ENCODE measurements at regions not wholly inside any gene's neighbourhood (a gene's known extent, or its start where the extent isn't known, plus 50 kb on each side); places are given as distances from the start of the nearest gene placed in this dataset.

DNA sequence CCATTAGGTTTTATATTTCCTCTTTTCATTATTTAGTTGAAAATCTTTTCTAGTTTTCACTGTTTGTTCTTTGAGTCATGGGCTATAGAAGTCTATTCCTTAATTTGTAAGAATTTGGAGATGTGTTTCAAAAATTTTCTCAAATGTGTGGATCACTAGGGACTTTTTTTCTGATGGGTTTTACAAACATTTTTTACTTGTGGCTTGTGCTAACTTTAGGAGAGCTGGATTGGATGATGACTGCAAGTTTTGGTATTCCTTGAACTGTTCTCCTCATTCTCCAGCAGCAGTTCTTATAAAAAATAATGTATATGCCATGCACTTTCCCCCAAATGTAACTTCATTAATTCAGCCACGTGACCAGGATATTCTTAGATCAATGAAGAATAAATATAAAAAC, 94.7 kb upstream of the CWC22 start:
- Histone ChIP-seq H3K9ac (no peak overlapping the region), H3F3A (replicated peaks; ENCODE audit: insufficient read depth) (peaks cover 10% of the 10 kb centered on the region), H3K4me3 (ENCODE audit: low read depth in 2 of 2, low read length in 1 of 2) (no peak overlapping the region), H3K36me3 (replicated peaks in 1 of 2; ENCODE audit: control insufficient read depth in 1 of 2, insufficient read depth in 2 of 2, low read length in 1 of 2) (no peaks in the 10 kb centered on the region), H3K27ac (ENCODE audit: low read depth in 2 of 2, low read length in 1 of 2) (peak overlapping the region in 1 of 2 experiments; percentile 39; a peak in 2 of 4 replicates), H3K27me3 (ENCODE audit: insufficient read depth) (no peaks in the 10 kb centered on the region), H3K9me2 (no peaks in the 10 kb centered on the region), H3K9me3 (no peaks in the 10 kb centered on the region), H4K20me1 (ENCODE audit: insufficient read depth) (no peaks in the 10 kb centered on the region), H3K79me2 (ENCODE audit: insufficient read depth) (no peaks in the 10 kb centered on the region), H2AFZ (ENCODE audit: low read depth) (no peak overlapping the region), H3K4me1 (ENCODE audit: control insufficient read depth in 1 of 2, insufficient read depth in 2 of 2, low read depth in 1 of 2, low read length in 1 of 2) (no peaks in the 10 kb centered on the region), H3K4me2 (no peak overlapping the region)
- DNase-seq, result no peak
- 7% methylated on average over 1 of the region's 1 CpG for WGBS (ENCODE audit: low lambda C conversion rate)
- CTCF ChIA-PET, result no interaction called here
- no peak for TF ChIP-seq POLR2AphosphoS5 (IDR thresholded peaks at IDR 0.05; ENCODE audit: low read depth, low read length)
- TF ChIP-seq, protein P1, sequence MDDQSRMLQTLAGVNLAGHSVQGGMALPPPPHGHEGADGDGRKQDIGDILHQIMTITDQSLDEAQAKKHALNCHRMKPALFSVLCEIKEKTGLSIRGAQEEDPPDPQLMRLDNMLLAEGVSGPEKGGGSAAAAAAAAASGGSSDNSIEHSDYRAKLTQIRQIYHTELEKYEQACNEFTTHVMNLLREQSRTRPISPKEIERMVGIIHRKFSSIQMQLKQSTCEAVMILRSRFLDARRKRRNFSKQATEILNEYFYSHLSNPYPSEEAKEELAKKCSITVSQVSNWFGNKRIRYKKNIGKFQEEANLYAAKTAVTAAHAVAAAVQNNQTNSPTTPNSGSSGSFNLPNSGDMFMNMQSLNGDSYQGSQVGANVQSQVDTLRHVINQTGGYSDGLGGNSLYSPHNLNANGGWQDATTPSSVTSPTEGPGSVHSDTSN (IDR thresholded peaks at IDR 0.05), result no peak
- TF ChIP-seq MXI1 (IDR thresholded peaks at IDR 0.05; ENCODE audit: low read depth, low read length), result no peak
- TF ChIP-seq RCOR1 (IDR thresholded peaks at IDR 0.05; ENCODE audit: low read length), result no peak
- no peak for TF ChIP-seq FOXM1 (IDR thresholded peaks at IDR 0.05; ENCODE audit: low read depth)
- TF ChIP-seq ELF1 (IDR thresholded peaks at IDR 0.05), result no peak
- TF ChIP-seq TAF1 (IDR thresholded peaks at IDR 0.05; ENCODE audit: borderline replicate concordance, low read depth, low read length), result no peak
- no peak for TF ChIP-seq RFX5 (IDR thresholded peaks at IDR 0.05; ENCODE audit: low read length)
- TF ChIP-seq EZH2phosphoT487 (IDR thresholded peaks at IDR 0.05; ENCODE audit: borderline replicate concordance, low read depth), result no peak
- no peak for TF ChIP-seq RAD21 (IDR thresholded peaks at IDR 0.05; ENCODE audit: low read length)
- TF ChIP-seq USF1 (IDR thresholded peaks at IDR 0.05; ENCODE audit: borderline replicate concordance, low read depth), result no peak
- no peak for TF ChIP-seq GABPA (IDR thresholded peaks at IDR 0.05; ENCODE audit: low read depth)
- TF ChIP-seq SMC3 (IDR thresholded peaks at IDR 0.05; ENCODE audit: low read depth, low read length), result no peak
- no peak for TF ChIP-seq CHD2 (IDR thresholded peaks at IDR 0.05; ENCODE audit: low read length, partially characterized antibody)
- no peak for TF ChIP-seq IRF3 (IDR thresholded peaks at IDR 0.05; ENCODE audit: low read depth, low read length)
- TF ChIP-seq, protein P2, sequence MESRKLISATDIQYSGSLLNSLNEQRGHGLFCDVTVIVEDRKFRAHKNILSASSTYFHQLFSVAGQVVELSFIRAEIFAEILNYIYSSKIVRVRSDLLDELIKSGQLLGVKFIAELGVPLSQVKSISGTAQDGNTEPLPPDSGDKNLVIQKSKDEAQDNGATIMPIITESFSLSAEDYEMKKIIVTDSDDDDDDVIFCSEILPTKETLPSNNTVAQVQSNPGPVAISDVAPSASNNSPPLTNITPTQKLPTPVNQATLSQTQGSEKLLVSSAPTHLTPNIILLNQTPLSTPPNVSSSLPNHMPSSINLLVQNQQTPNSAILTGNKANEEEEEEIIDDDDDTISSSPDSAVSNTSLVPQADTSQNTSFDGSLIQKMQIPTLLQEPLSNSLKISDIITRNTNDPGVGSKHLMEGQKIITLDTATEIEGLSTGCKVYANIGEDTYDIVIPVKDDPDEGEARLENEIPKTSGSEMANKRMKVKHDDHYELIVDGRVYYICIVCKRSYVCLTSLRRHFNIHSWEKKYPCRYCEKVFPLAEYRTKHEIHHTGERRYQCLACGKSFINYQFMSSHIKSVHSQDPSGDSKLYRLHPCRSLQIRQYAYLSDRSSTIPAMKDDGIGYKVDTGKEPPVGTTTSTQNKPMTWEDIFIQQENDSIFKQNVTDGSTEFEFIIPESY (IDR thresholded peaks at IDR 0.05; ENCODE audit: borderline replicate concordance, low read depth), result no peak
- no peak for TF ChIP-seq EP300 (IDR thresholded peaks at IDR 0.05; ENCODE audit: borderline replicate concordance in 1 of 2, low read depth in 1 of 2, low read length in 1 of 2)
- TF ChIP-seq GATA2 (CRISPR knock-in tag; IDR thresholded peaks at IDR 0.05), result no peak
- no peak for TF ChIP-seq NRF1 (IDR thresholded peaks at IDR 0.05; ENCODE audit: low read depth, low read length)
- POLR2A ChIA-PET, result no interaction called here

Data from SK-N-SH (cell line).